GM12872 (cell line): ENCODE measurements at regions not wholly inside any gene's neighbourhood (a gene's known extent, or its start where the extent isn't known, plus 50 kb on each side); places are given as distances from the start of the nearest gene placed in this dataset.

Experiments
- CTCF ChIP-seq: IDR thresholded peaks from 3 replicates; pipeline ENCODE4 v1.5.1; 2011; ENCODE audit warnings: low read depth, mild to moderate bottlenecking, low read length, moderate library complexity; ENCODE audit not compliant: insufficient read depth

- TF ChIP-seq CTCF, result peak; percentile 91
Measured at GRCh38 chr19:32224371-32225244, 120.8 kb upstream of the ZNF507 start.

GRCh38 chr19:32227561-32228165 is 117.7 kb upstream of the ZNF507 start:
- TF ChIP-seq CTCF, result no peak

- TF ChIP-seq CTCF, result no peak
Measured at GRCh38 chr19:32230441-32230840, 115.0 kb upstream of the ZNF507 start.

- TF ChIP-seq CTCF, result no peak
Measured at GRCh38 chr19:32231020-32231419, 114.4 kb upstream of the ZNF507 start.

- TF ChIP-seq CTCF, result no peak
Measured at GRCh38 chr19:32231691-32232090, 113.7 kb upstream of the ZNF507 start.

- no peak for TF ChIP-seq CTCF
Measured at GRCh38 chr19:32232449-32232848, 113.0 kb upstream of the ZNF507 start.

GRCh38 chr19:32233091-32233490 is 112.3 kb upstream of the ZNF507 start:
- no peak for TF ChIP-seq CTCF
